MM.1S (cell line): ENCODE measurements at regions not wholly inside any gene's neighbourhood (a gene's known extent, or its start where the extent isn't known, plus 50 kb on each side); places are given as distances from the start of the nearest gene placed in this dataset.

ENCODE experiments used
- DNase-seq: peaks from one replicate; pipeline ENCODE4 v3.0.0-alpha.2; 2015
- H2AFZ ChIP-seq: fragments of 300-600 bp; sonication (generic); 2 replicates; pipeline ENCODE4 v1.6.0; 2016; ENCODE audit warnings: antibody characterized with exemption, low read length
- H3F3A ChIP-seq: fragments of 300-600 bp; sonication (generic); 2 replicates; pipeline ENCODE4 v1.6.1; 2016; ENCODE audit warnings: mild to moderate bottlenecking, antibody characterized with exemption, low read length, moderate library complexity, mixed read lengths; ENCODE audit not compliant: insufficient read depth
- H3K27ac ChIP-seq: fragments of 300-600 bp; sonication (generic); 2 replicates; pipeline ENCODE4 v1.5.1; 2016; ENCODE audit warnings: mild to moderate bottlenecking, low read length
- H3K27me3 ChIP-seq: fragments of 300-600 bp; sonication (generic); replicated peaks from 2 replicates; pipeline ENCODE4 v1.6.0; 2016; ENCODE audit warnings: low read length; ENCODE audit not compliant: insufficient read depth
- H3K36me3 ChIP-seq: fragments of 300-600 bp; sonication (generic); replicated peaks from 2 replicates; pipeline ENCODE4 v1.6.1; 2016; ENCODE audit warnings: mild to moderate bottlenecking, low read length, mixed read lengths; ENCODE audit not compliant: insufficient read depth
- H3K4me1 ChIP-seq: fragments of 300-600 bp; sonication (generic); 2 replicates; pipeline ENCODE4 v1.6.1; 2016; ENCODE audit warnings: low read length, mixed read lengths
- H3K4me2 ChIP-seq: fragments of 300-600 bp; sonication (generic); 2 replicates; pipeline ENCODE4 v1.6.0; 2016; ENCODE audit warnings: low read depth, low read length
- H3K4me3 ChIP-seq: fragments of 300-600 bp; sonication (generic); 2 replicates; pipeline ENCODE4 v1.5.1; 2016; ENCODE audit warnings: low read length, mixed read lengths
- H3K79me2 ChIP-seq: fragments of 300-600 bp; sonication (generic); 2 replicates; pipeline ENCODE4 v1.6.1; 2016; ENCODE audit warnings: mixed run types, low read length, mixed read lengths
- H3K9ac ChIP-seq: fragments of 300-600 bp; sonication (generic); 2 replicates; pipeline ENCODE4 v1.6.1; 2016; ENCODE audit warnings: low read length, mixed read lengths
- H3K9me2 ChIP-seq: fragments of 300-600 bp; sonication (generic); replicated peaks from 2 replicates; pipeline ENCODE4 v1.6.1; 2016; ENCODE audit warnings: mild to moderate bottlenecking, low read length, mixed read lengths; ENCODE audit not compliant: insufficient read depth
- H3K9me3 ChIP-seq: fragments of 300-600 bp; sonication (generic); replicated peaks from 2 replicates; pipeline ENCODE4 v1.6.1; 2016; ENCODE audit warnings: mild to moderate bottlenecking, low read length, mixed read lengths; ENCODE audit not compliant: insufficient read depth
- H4K20me1 ChIP-seq: fragments of 300-600 bp; sonication (generic); 2 replicates; pipeline ENCODE4 v1.6.1; 2016; ENCODE audit warnings: mild to moderate bottlenecking, low read length, moderate library complexity, mixed read lengths; ENCODE audit not compliant: insufficient read depth
- EZH2 ChIP-seq: fragments of 300-600 bp; sonication (generic); optimal IDR thresholded peaks from 2 replicates; pipeline ENCODE3; 2017; ENCODE audit warnings: low read depth, mild to moderate bottlenecking, antibody characterized with exemption, low read length, mixed read lengths
- EZH2phosphoT487 ChIP-seq: fragments of 300-600 bp; sonication (generic); IDR thresholded peaks from 2 replicates; pipeline ENCODE4 v1.6.1; 2018; ENCODE audit warnings: antibody characterized with exemption, low read length
- TF ChIP-seq, protein P1 (sequence below): fragments of 300-600 bp; sonication (generic); IDR thresholded peaks from 2 replicates; pipeline ENCODE4 v1.5.1; 2016; ENCODE audit warnings: antibody characterized with exemption, low read length, mixed read lengths

DNA sequence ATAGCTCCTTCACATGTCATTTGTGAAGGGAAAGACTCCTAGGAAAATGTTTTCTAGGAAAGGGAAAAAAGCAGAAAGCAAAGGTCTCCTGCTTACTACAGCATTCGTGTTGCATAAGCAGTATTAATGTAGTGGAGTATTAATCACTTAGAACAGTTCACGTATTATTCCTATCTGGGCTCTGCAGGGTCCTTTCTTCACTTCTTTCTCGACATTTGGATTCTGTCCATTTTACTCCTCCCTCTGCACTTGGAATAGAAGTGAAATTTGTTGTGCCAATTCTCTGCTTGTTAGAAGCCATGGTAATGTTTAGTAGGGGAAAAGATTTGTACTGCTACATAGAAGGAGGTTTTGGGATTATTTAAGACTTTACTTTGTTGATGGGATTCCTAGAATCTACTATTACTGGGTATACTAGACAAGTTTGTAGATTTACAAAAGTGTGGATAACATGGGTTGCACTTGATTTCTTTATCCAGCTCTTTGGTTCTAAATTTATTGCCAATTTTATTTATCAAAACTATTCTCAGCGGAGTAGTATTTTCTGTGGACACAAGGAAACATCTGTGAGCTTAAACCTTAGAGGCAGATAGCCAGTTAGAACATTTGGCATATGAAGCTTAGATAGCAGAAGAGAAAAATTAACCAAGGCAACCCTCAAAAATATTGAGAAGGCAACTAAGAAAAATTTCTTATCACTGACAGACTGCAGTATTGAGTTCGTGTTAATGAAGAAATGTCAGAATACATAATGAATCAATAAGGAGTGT, 108.4 kb upstream of the ESR1 start:
- no peaks in the 10 kb centered on the region for H3K9me2 ChIP-seq
- no peak overlapping the region for H2AFZ ChIP-seq
- no peak overlapping the region for H3K9ac ChIP-seq
- H4K20me1 ChIP-seq: no peaks in the 10 kb centered on the region
- no peaks in the 10 kb centered on the region for H3K79me2 ChIP-seq
- H3F3A ChIP-seq: no peaks in the 10 kb centered on the region
- peaks cover 15% of the 10 kb centered on the region for H3K4me1 ChIP-seq
- H3K36me3 ChIP-seq: no peaks in the 10 kb centered on the region
- no peaks in the 10 kb centered on the region for H3K27me3 ChIP-seq
- no peak for DNase-seq
- no peak overlapping the region for H3K4me2 ChIP-seq
- H3K27ac ChIP-seq: no peak overlapping the region
- no peaks in the 10 kb centered on the region for H3K9me3 ChIP-seq
- TF ChIP-seq EZH2 (no peak), EZH2phosphoT487 (no peak)
- TF ChIP-seq, protein P1, sequence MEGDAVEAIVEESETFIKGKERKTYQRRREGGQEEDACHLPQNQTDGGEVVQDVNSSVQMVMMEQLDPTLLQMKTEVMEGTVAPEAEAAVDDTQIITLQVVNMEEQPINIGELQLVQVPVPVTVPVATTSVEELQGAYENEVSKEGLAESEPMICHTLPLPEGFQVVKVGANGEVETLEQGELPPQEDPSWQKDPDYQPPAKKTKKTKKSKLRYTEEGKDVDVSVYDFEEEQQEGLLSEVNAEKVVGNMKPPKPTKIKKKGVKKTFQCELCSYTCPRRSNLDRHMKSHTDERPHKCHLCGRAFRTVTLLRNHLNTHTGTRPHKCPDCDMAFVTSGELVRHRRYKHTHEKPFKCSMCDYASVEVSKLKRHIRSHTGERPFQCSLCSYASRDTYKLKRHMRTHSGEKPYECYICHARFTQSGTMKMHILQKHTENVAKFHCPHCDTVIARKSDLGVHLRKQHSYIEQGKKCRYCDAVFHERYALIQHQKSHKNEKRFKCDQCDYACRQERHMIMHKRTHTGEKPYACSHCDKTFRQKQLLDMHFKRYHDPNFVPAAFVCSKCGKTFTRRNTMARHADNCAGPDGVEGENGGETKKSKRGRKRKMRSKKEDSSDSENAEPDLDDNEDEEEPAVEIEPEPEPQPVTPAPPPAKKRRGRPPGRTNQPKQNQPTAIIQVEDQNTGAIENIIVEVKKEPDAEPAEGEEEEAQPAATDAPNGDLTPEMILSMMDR: no peak
- H3K4me3 ChIP-seq: no peak overlapping the region

GRCh38 chr6:151699719-151700118, 107.8 kb upstream of the ESR1 start:
- no peaks in the 10 kb centered on the region for H3K79me2 ChIP-seq
- H3K36me3 ChIP-seq: no peaks in the 10 kb centered on the region
- TF ChIP-seq EZH2 (no peak), EZH2phosphoT487 (no peak)
- TF ChIP-seq, protein P1: no peak
- no peak overlapping the region for H3K27ac ChIP-seq
- H3K9me3 ChIP-seq: no peaks in the 10 kb centered on the region
- H3K4me3 ChIP-seq: no peak overlapping the region
- no peak overlapping the region for H3K4me2 ChIP-seq
- H3F3A ChIP-seq: no peaks in the 10 kb centered on the region
- H3K9me2 ChIP-seq: no peaks in the 10 kb centered on the region
- H3K4me1 ChIP-seq: peaks cover 15% of the 10 kb centered on the region
- no peaks in the 10 kb centered on the region for H3K27me3 ChIP-seq
- H2AFZ ChIP-seq: no peak overlapping the region
- H3K9ac ChIP-seq: no peak overlapping the region
- DNase-seq: no peak
- H4K20me1 ChIP-seq: no peaks in the 10 kb centered on the region

- H3K9me2 ChIP-seq: no peaks in the 10 kb centered on the region
- no peak overlapping the region for H3K27ac ChIP-seq
- H3F3A ChIP-seq: no peaks in the 10 kb centered on the region
- no peak overlapping the region for H3K4me2 ChIP-seq
- no peak overlapping the region for H3K9ac ChIP-seq
- TF ChIP-seq EZH2: no peak
- TF ChIP-seq, protein P1: no peak
- H3K4me3 ChIP-seq: no peak overlapping the region
- H3K36me3 ChIP-seq: no peaks in the 10 kb centered on the region
- H3K79me2 ChIP-seq: no peaks in the 10 kb centered on the region
- no peak overlapping the region for H2AFZ ChIP-seq
- no peak for DNase-seq
- no peaks in the 10 kb centered on the region for H3K9me3 ChIP-seq
- no peaks in the 10 kb centered on the region for H3K27me3 ChIP-seq
- peaks cover 15% of the 10 kb centered on the region for H3K4me1 ChIP-seq
- no peaks in the 10 kb centered on the region for H4K20me1 ChIP-seq
These were observed 105.4 kb upstream of the ESR1 start for GRCh38 chr6:151701911-151702562.
